CD4-positive, alpha-beta memory T cell (primary cell): ENCODE measurements at regions not wholly inside any gene's neighbourhood (a gene's known extent, or its start where the extent isn't known, plus 50 kb on each side); places are given as distances from the start of the nearest gene placed in this dataset.

Experiments
- CTCF ChIA-PET: fragments of 350-600 bp; sonication (Branson Sonifier 250); formaldehyde crosslinking; loops from one replicate; lab custom pipeline; 2021; ENCODE audit warnings: inconsistent platforms; ENCODE audit not compliant: partially characterized antibody; lab: Charles Lee
- POLR2A ChIA-PET: fragments of 350-600 bp; sonication (Branson Sonifier 250); formaldehyde crosslinking; loops from one replicate; lab custom pipeline; 2021; ENCODE audit not compliant: partially characterized antibody; lab: Charles Lee
- DNase-seq, 5 donors: peaks; one replicate each; pipeline versions ENCODE4 v3.0.0 to v3.0.0-alpha.2; 2020 to 2022; ENCODE audit warnings: mixed read lengths in 1 of 5
- H3K27ac ChIP-seq: one replicate; pipeline ENCODE4 v1.7.0; 2013; ENCODE audit warnings: low read depth, low read length
- H3K27me3 ChIP-seq: 2 replicates; pipeline ENCODE4 v1.7.0; 2013; ENCODE audit warnings: mild to moderate bottlenecking, low read length, moderate library complexity; ENCODE audit not compliant: insufficient read depth
- H3K36me3 ChIP-seq: 2 replicates; pipeline ENCODE4 v1.7.0; 2013; ENCODE audit warnings: mild to moderate bottlenecking, low read length, moderate library complexity; ENCODE audit not compliant: insufficient read depth
- H3K4me1 ChIP-seq: 2 replicates; pipeline ENCODE4 v1.7.0; 2013; ENCODE audit warnings: mild to moderate bottlenecking, low read length, moderate library complexity; ENCODE audit not compliant: insufficient read depth
- H3K4me3 ChIP-seq, 2 donors: one replicate each; pipeline ENCODE4 v1.7.0; 2013; ENCODE audit warnings: low read length in 2 of 2, mild to moderate bottlenecking in 1 of 2
- H3K9me3 ChIP-seq, 2 donors: one replicate each; pipeline ENCODE4 v1.7.0; 2013; ENCODE audit warnings: low read length in 2 of 2, control low read depth in 1 of 2; ENCODE audit not compliant: control insufficient read depth in 1 of 2
- H3K27ac Mint-ChIP-seq, 7 donors: one replicate each; pipeline ENCODE4 v1.8.0; 2020 to 2021; ENCODE audit warnings: mixed read lengths in 7 of 7, mild to moderate bottlenecking in 6 of 7, inconsistent platforms in 3 of 7, moderate library complexity in 3 of 7
- H3K27me3 Mint-ChIP-seq, 2 donors: one replicate each; pipeline ENCODE4 v1.8.0; 2020 to 2021; ENCODE audit warnings: mixed read lengths in 2 of 2
- H3K36me3 Mint-ChIP-seq, 2 donors: one replicate each; pipeline ENCODE4 v1.8.0; 2020 to 2021; ENCODE audit warnings: mixed read lengths in 2 of 2, inconsistent platforms in 1 of 2, mild to moderate bottlenecking in 1 of 2
- H3K4me1 Mint-ChIP-seq, 4 donors: one replicate each; pipeline ENCODE4 v1.8.0; 2020 to 2021; ENCODE audit warnings: mixed read lengths in 4 of 4, mild to moderate bottlenecking in 1 of 4
- H3K4me3 Mint-ChIP-seq, 8 donors: one replicate each; pipeline ENCODE4 v1.8.0; 2020 to 2021; ENCODE audit warnings: mixed read lengths in 8 of 8, mild to moderate bottlenecking in 7 of 8, moderate library complexity in 6 of 8, inconsistent platforms in 3 of 8
- H3K9me3 Mint-ChIP-seq, 8 donors: one replicate each; pipeline ENCODE4 v1.8.0; 2020 to 2021; ENCODE audit warnings: mixed read lengths in 8 of 8, mild to moderate bottlenecking in 5 of 8, inconsistent platforms in 3 of 8, moderate library complexity in 1 of 8
- intact Hi-C: fragments of 100-400 bp; cut with micrococcal nuclease; formaldehyde crosslinking; loops from one replicate; pipeline ENCODE4 v1.15.1; 2023

GRCh38 chr11:24078018-24078417, 418.8 kb upstream of the LUZP2 start:
- Mint-ChIP-seq H3K36me3 (no peaks in the 10 kb centered on the region), H3K4me1 (no peaks in the 10 kb centered on the region), H3K27me3 (no peaks in the 10 kb centered on the region), H3K27ac (no peak overlapping the region), H3K4me3 (no peak overlapping the region), H3K9me3 (peaks cover 0 to 26% (median 7%) of the 10 kb centered on the region in 8 donors)
- H3K4me3 ChIP-seq = no peak overlapping the region
- intact Hi-C loops = no loop called here
- H3K4me1 ChIP-seq = no peaks in the 10 kb centered on the region
- DNase-seq = no peak
- H3K9me3 ChIP-seq = no peaks in the 10 kb centered on the region
- CTCF ChIA-PET = no interaction called here
- no peaks in the 10 kb centered on the region for H3K27me3 ChIP-seq
- POLR2A ChIA-PET = no interaction called here
- no peaks in the 10 kb centered on the region for H3K36me3 ChIP-seq
- H3K27ac ChIP-seq = no peak overlapping the region

GRCh38 chr11:24082241-24082640, 414.6 kb upstream of the LUZP2 start:
- Histone ChIP-seq H3K4me3 (no peak overlapping the region), H3K27ac (no peak overlapping the region), H3K9me3 (no peaks in the 10 kb centered on the region), H3K4me1 (no peaks in the 10 kb centered on the region), H3K27me3 (no peaks in the 10 kb centered on the region), H3K36me3 (no peaks in the 10 kb centered on the region)
- H3K9me3 Mint-ChIP-seq = peaks cover 4 to 20% (median 10%) of the 10 kb centered on the region in 8 donors
- DNase-seq = no peak
- CTCF ChIA-PET = no interaction called here
- no peaks in the 10 kb centered on the region for H3K36me3 Mint-ChIP-seq
- POLR2A ChIA-PET = no interaction called here
- no peaks in the 10 kb centered on the region for H3K27me3 Mint-ChIP-seq
- H3K27ac Mint-ChIP-seq = no peak overlapping the region
- H3K4me1 Mint-ChIP-seq = no peaks in the 10 kb centered on the region
- H3K4me3 Mint-ChIP-seq = no peak overlapping the region
- intact Hi-C loops = no loop called here

GRCh38 chr11:24082860-24083259, 414.0 kb upstream of the LUZP2 start:
- peaks cover 4 to 21% (median 12%) of the 10 kb centered on the region in 8 donors for H3K9me3 Mint-ChIP-seq
- POLR2A ChIA-PET = no interaction called here
- H3K4me3 ChIP-seq = no peak overlapping the region
- no peaks in the 10 kb centered on the region for H3K36me3 Mint-ChIP-seq
- H3K36me3 ChIP-seq = no peaks in the 10 kb centered on the region
- intact Hi-C loops = no loop called here
- no peaks in the 10 kb centered on the region for H3K27me3 Mint-ChIP-seq
- CTCF ChIA-PET = no interaction called here
- no peaks in the 10 kb centered on the region for H3K27me3 ChIP-seq
- no peak overlapping the region for H3K27ac ChIP-seq
- no peak overlapping the region for H3K27ac Mint-ChIP-seq
- H3K9me3 ChIP-seq = no peaks in the 10 kb centered on the region
- no peaks in the 10 kb centered on the region for H3K4me1 Mint-ChIP-seq
- H3K4me1 ChIP-seq = no peaks in the 10 kb centered on the region
- H3K4me3 Mint-ChIP-seq = no peak overlapping the region
- DNase-seq = no peak

GRCh38 chr11:24084956-24085355, 411.9 kb upstream of the LUZP2 start:
- CTCF ChIA-PET = no interaction called here
- Mint-ChIP-seq H3K36me3 (no peaks in the 10 kb centered on the region), H3K9me3 (peaks cover 0 to 20% (median 7%) of the 10 kb centered on the region in 8 donors), H3K4me1 (no peaks in the 10 kb centered on the region), H3K27ac (no peak overlapping the region), H3K27me3 (no peaks in the 10 kb centered on the region), H3K4me3 (no peak overlapping the region)
- no peak for DNase-seq
- H3K9me3 ChIP-seq = no peaks in the 10 kb centered on the region
- H3K4me1 ChIP-seq = no peaks in the 10 kb centered on the region
- POLR2A ChIA-PET = no interaction called here
- intact Hi-C loops = no loop called here
- H3K36me3 ChIP-seq = no peaks in the 10 kb centered on the region
- H3K27me3 ChIP-seq = no peaks in the 10 kb centered on the region
- H3K27ac ChIP-seq = no peak overlapping the region
- H3K4me3 ChIP-seq = no peak overlapping the region

GRCh38 chr11:24086921-24087320, 409.9 kb upstream of the LUZP2 start:
- intact Hi-C loops = no loop called here
- H3K27ac ChIP-seq = no peak overlapping the region
- Mint-ChIP-seq H3K27ac (no peak overlapping the region), H3K4me3 (no peak overlapping the region), H3K9me3 (peaks cover 2 to 21% (median 7%) of the 10 kb centered on the region in 8 donors), H3K27me3 (no peaks in the 10 kb centered on the region), H3K36me3 (no peaks in the 10 kb centered on the region), H3K4me1 (no peaks in the 10 kb centered on the region)
- DNase-seq = no peak
- H3K4me3 ChIP-seq = no peak overlapping the region
- H3K36me3 ChIP-seq = no peaks in the 10 kb centered on the region
- no peaks in the 10 kb centered on the region for H3K4me1 ChIP-seq
- ChIA-PET CTCF (no interaction called here), POLR2A (no interaction called here)
- no peaks in the 10 kb centered on the region for H3K9me3 ChIP-seq
- no peaks in the 10 kb centered on the region for H3K27me3 ChIP-seq

- Mint-ChIP-seq H3K27ac (no peak overlapping the region), H3K4me3 (no peak overlapping the region), H3K36me3 (no peaks in the 10 kb centered on the region), H3K27me3 (no peaks in the 10 kb centered on the region), H3K9me3 (peaks cover 0 to 19% (median 9%) of the 10 kb centered on the region in 8 donors), H3K4me1 (no peaks in the 10 kb centered on the region)
- Histone ChIP-seq H3K27ac (no peak overlapping the region), H3K36me3 (no peaks in the 10 kb centered on the region), H3K4me1 (no peaks in the 10 kb centered on the region), H3K4me3 (no peak overlapping the region), H3K9me3 (no peaks in the 10 kb centered on the region), H3K27me3 (no peaks in the 10 kb centered on the region)
- DNase-seq = no peak
- POLR2A ChIA-PET = no interaction called here
- CTCF ChIA-PET = no interaction called here
- intact Hi-C loops = no loop called here
Measured at GRCh38 chr11:24091594-24091993, 405.3 kb upstream of the LUZP2 start.

- Histone ChIP-seq H3K27ac (no peak overlapping the region), H3K36me3 (no peaks in the 10 kb centered on the region), H3K4me1 (no peaks in the 10 kb centered on the region), H3K27me3 (no peaks in the 10 kb centered on the region), H3K4me3 (no peak overlapping the region), H3K9me3 (no peaks in the 10 kb centered on the region)
- Mint-ChIP-seq H3K4me3 (no peak overlapping the region), H3K27me3 (no peaks in the 10 kb centered on the region), H3K36me3 (no peaks in the 10 kb centered on the region), H3K4me1 (no peaks in the 10 kb centered on the region), H3K9me3 (peaks cover 0 to 21% (median 9%) of the 10 kb centered on the region in 8 donors), H3K27ac (no peak overlapping the region)
- ChIA-PET POLR2A (no interaction called here), CTCF (no interaction called here)
- DNase-seq = no peak
- intact Hi-C loops = no loop called here
Measured at GRCh38 chr11:24093375-24093774, 403.5 kb upstream of the LUZP2 start.

- Histone ChIP-seq H3K9me3 (peaks cover 0 to 6% of the 10 kb centered on the region in 2 donors), H3K4me1 (no peaks in the 10 kb centered on the region), H3K4me3 (no peak overlapping the region), H3K36me3 (no peaks in the 10 kb centered on the region), H3K27ac (no peak overlapping the region), H3K27me3 (no peaks in the 10 kb centered on the region)
- DNase-seq = no peak
- H3K27ac Mint-ChIP-seq = no peak overlapping the region
- H3K36me3 Mint-ChIP-seq = no peaks in the 10 kb centered on the region
- intact Hi-C loops = no loop called here
- POLR2A ChIA-PET = no interaction called here
- H3K27me3 Mint-ChIP-seq = no peaks in the 10 kb centered on the region
- H3K9me3 Mint-ChIP-seq = peaks cover 4 to 55% (median 23%) of the 10 kb centered on the region in 8 donors
- no peak overlapping the region for H3K4me3 Mint-ChIP-seq
- CTCF ChIA-PET = no interaction called here
- no peaks in the 10 kb centered on the region for H3K4me1 Mint-ChIP-seq
Measured at GRCh38 chr11:24108609-24109008, 388.2 kb upstream of the LUZP2 start.
